DND-41 (cell line): ENCODE measurements at regions not wholly inside any gene's neighbourhood (a gene's known extent, or its start where the extent isn't known, plus 50 kb on each side); places are given as distances from the start of the nearest gene placed in this dataset.

ENCODE experiments used
- CTCF ChIP-seq: IDR thresholded peaks from 2 replicates; pipeline ENCODE4 v1.5.1; 2012; ENCODE audit warnings: borderline replicate concordance, low read length, moderate library complexity, mild to moderate bottlenecking; ENCODE audit not compliant: poor library complexity, severe bottlenecking; ENCODE audit errors: extremely low read depth
- EZH2 ChIP-seq: IDR thresholded peaks from 3 replicates; pipeline ENCODE4 v1.6.1; 2012; ENCODE audit warnings: borderline replicate concordance, low read depth, mild to moderate bottlenecking, moderate library complexity, low read length, inconsistent platforms; ENCODE audit not compliant: severe bottlenecking

GRCh38 chr3:147661916-147662315, 252.8 kb downstream of the ZIC1 start:
- no peak for TF ChIP-seq CTCF
- no peak for TF ChIP-seq EZH2
